ENCODE measurements at regions not wholly inside any gene's neighbourhood (a gene's known extent, or its start where the extent isn't known, plus 50 kb on each side); places are given as distances from the start of the nearest gene placed in this dataset.

GRCh38 chr3:72154391-72155335, 369.7 kb upstream of the PROK2 start:
- ATAC-seq: no peak
- no peaks in the 10 kb centered on the region for H3K9me3 ChIP-seq
- WGBS, 2 donors (ENCODE audit: low coverage in 1 of 2): 75 to 100% methylated on average over 2 of the region's 4 CpGs
- no peak overlapping the region for H3K4me3 ChIP-seq
- peak overlapping the region in 2 of 4 donors; percentile 58 to 67 for H3K27ac ChIP-seq
- H3K36me3 ChIP-seq: no peaks in the 10 kb centered on the region
- no peaks in the 10 kb centered on the region for H3K27me3 ChIP-seq
- H3K4me1 ChIP-seq: peaks cover 0 to 45% (median 9%) of the 10 kb centered on the region in 3 donors
- TF ChIP-seq EP300 (IDR thresholded peaks at IDR 0.05) (no peak), POLR2A (IDR thresholded peaks at IDR 0.05) (no peak), POLR2AphosphoS5 (IDR thresholded peaks at IDR 0.05) (peak; percentile 56), CTCF (IDR thresholded peaks at IDR 0.05) (no peak)

- H3K4me1 ChIP-seq: peaks cover 0 to 45% (median 9%) of the 10 kb centered on the region in 3 donors
- H3K9me3 ChIP-seq: no peaks in the 10 kb centered on the region
- no peak for ATAC-seq
- WGBS, 2 donors (ENCODE audit: low coverage in 1 of 2): 72 to 92% methylated on average over 5 to 6 of the region's 6 CpGs
- H3K36me3 ChIP-seq: no peaks in the 10 kb centered on the region
- H3K27ac ChIP-seq: peak overlapping the region in 3 of 4 donors; percentile 66 to 78 (median 70)
- no peaks in the 10 kb centered on the region for H3K27me3 ChIP-seq
- TF ChIP-seq EP300 (IDR thresholded peaks at IDR 0.05): no peak
- no peak for TF ChIP-seq POLR2A (IDR thresholded peaks at IDR 0.05)
- no peak for TF ChIP-seq CTCF (IDR thresholded peaks at IDR 0.05)
- no peak for TF ChIP-seq POLR2AphosphoS5 (IDR thresholded peaks at IDR 0.05)
- H3K4me3 ChIP-seq: peak overlapping the region in 1 of 2 donors; percentile 42
Measured at GRCh38 chr3:72153477-72154314, 368.7 kb upstream of the PROK2 start.

GRCh38 chr3:72152551-72153476, 367.9 kb upstream of the PROK2 start:
- TF ChIP-seq CTCF (IDR thresholded peaks at IDR 0.05): no peak
- peak; percentile 64 for TF ChIP-seq POLR2AphosphoS5 (IDR thresholded peaks at IDR 0.05)
- H3K27ac ChIP-seq: peak overlapping the region; percentile 39 to 78 (median 68)
- 0 to 4% methylated on average over 9 to 15 of the region's 21 CpGs for WGBS, 2 donors (ENCODE audit: low coverage in 1 of 2)

GRCh38 chr3:72151465-72152238, 366.7 kb upstream of the PROK2 start:
- no peaks in the 10 kb centered on the region for H3K36me3 ChIP-seq
- H3K27ac ChIP-seq: peak overlapping the region in 1 of 4 donors; percentile 78
- WGBS, 2 donors (ENCODE audit: low coverage in 1 of 2): 79 to 100% methylated on average over 4 of the region's 9 CpGs
- H3K27me3 ChIP-seq: no peaks in the 10 kb centered on the region
- no peak for TF ChIP-seq EP300 (IDR thresholded peaks at IDR 0.05)
- no peak for TF ChIP-seq POLR2A (IDR thresholded peaks at IDR 0.05)
- no peaks in the 10 kb centered on the region for H3K9me3 ChIP-seq
- H3K4me3 ChIP-seq: no peak overlapping the region
- H3K4me1 ChIP-seq: peaks cover 0 to 45% (median 9%) of the 10 kb centered on the region in 3 donors
- ATAC-seq: no peak

More at GRCh38 chr3:72152551-72153476, 367.9 kb upstream of the PROK2 start:
- H3K36me3 ChIP-seq: no peaks in the 10 kb centered on the region
- peak; percentile 64 for ATAC-seq
- peak overlapping the region; percentile 31 to 42 for H3K4me3 ChIP-seq
- H3K4me1 ChIP-seq: peaks cover 0 to 45% (median 9%) of the 10 kb centered on the region in 3 donors
- no peaks in the 10 kb centered on the region for H3K9me3 ChIP-seq
- H3K27me3 ChIP-seq: no peaks in the 10 kb centered on the region

Measured in gastroesophageal sphincter (tissue), 4 donors.